GM10266 (cell line): ENCODE measurements at regions not wholly inside any gene's neighbourhood (a gene's known extent, or its start where the extent isn't known, plus 50 kb on each side); places are given as distances from the start of the nearest gene placed in this dataset.

Experiments
- DNase-seq: peaks from one replicate; pipeline ENCODE4 v3.0.0; 2012; ENCODE audit errors: extremely low spot score
- CTCF ChIP-seq: IDR thresholded peaks from 2 replicates; pipeline ENCODE4 v1.5.1; 2012; ENCODE audit warnings: mild to moderate bottlenecking, low read depth; ENCODE audit not compliant: control insufficient read depth, insufficient read depth; ENCODE audit errors: missing control alignments

GRCh38 chrX:134718105-134718965 is 60.1 kb upstream of the PLAC1 start:
- no peak for DNase-seq

GRCh38 chrX:134717698-134718097 is 59.4 kb upstream of the PLAC1 start:
- no peak for DNase-seq
- no peak for TF ChIP-seq CTCF

More at GRCh38 chrX:134718105-134718965, 60.1 kb upstream of the PLAC1 start:
- no peak for TF ChIP-seq CTCF

GRCh38 chrX:134716620-134717012 is 58.3 kb upstream of the PLAC1 start:
- no peak for DNase-seq
- no peak for TF ChIP-seq CTCF

- no peak for TF ChIP-seq CTCF
- no peak for DNase-seq
These were observed 57.8 kb upstream of the PLAC1 start for GRCh38 chrX:134715930-134716619.

- no peak for TF ChIP-seq CTCF
- DNase-seq, result no peak
These were observed 56.4 kb upstream of the PLAC1 start for GRCh38 chrX:134714633-134715110.

GRCh38 chrX:134713618-134714107 is 55.4 kb upstream of the PLAC1 start:
- TF ChIP-seq CTCF, result no peak
- no peak for DNase-seq
